OCI-LY7 (cell line): ENCODE measurements at regions not wholly inside any gene's neighbourhood (a gene's known extent, or its start where the extent isn't known, plus 50 kb on each side); places are given as distances from the start of the nearest gene placed in this dataset.

ENCODE experiments used
- BruUV-seq: library from RNA; stranded (reverse); fragments of 400-500 nt; replicated peaks from 2 replicates; lab custom pipeline; 2021; lab: Mats Ljungman, UMichigan
- CTCF ChIA-PET: fragments of 300-600 bp; sonication (Branson Sonifier 250); formaldehyde crosslinking; loops from one replicate; lab custom pipeline; 2022; ENCODE audit warnings: antibody characterized with exemption; ENCODE audit not compliant: unreplicated experiment; lab: Charles Lee
- POLR2A ChIA-PET: fragments of 300-600 bp; sonication (Branson Sonifier 250); formaldehyde crosslinking; loops from one replicate; lab custom pipeline; 2022; ENCODE audit warnings: antibody characterized with exemption; lab: Charles Lee
- DNase-seq: peaks from one replicate; pipeline ENCODE4 v3.0.0-alpha.2; 2015; ENCODE audit warnings: low spot score
- H2AFZ ChIP-seq: fragments of 200-600 bp; sonication (generic), shearing (Covaris generic); 2 replicates; pipeline ENCODE4 v1.6.1; 2014; ENCODE audit warnings: mild to moderate bottlenecking, antibody characterized with exemption, low read length, moderate library complexity
- H3K27ac ChIP-seq: fragments of 200-600 bp; sonication (generic); 2 replicates; pipeline ENCODE4 v1.5.1; 2014; ENCODE audit warnings: mixed run types, low read depth, mild to moderate bottlenecking, moderate library complexity, low read length, inconsistent platforms; ENCODE audit not compliant: poor library complexity, severe bottlenecking
- H3K36me3 ChIP-seq: fragments of 200-600 bp; sonication (generic); 2 replicates; pipeline ENCODE4 v1.6.1; 2014; ENCODE audit warnings: mild to moderate bottlenecking, antibody characterized with exemption, low read length, moderate library complexity, mixed read lengths; ENCODE audit not compliant: insufficient read depth
- H3K4me1 ChIP-seq: fragments of 200-600 bp; sonication (generic); 2 replicates; pipeline ENCODE4 v1.5.1; 2014; ENCODE audit warnings: mild to moderate bottlenecking, low read length; ENCODE audit not compliant: insufficient read depth, poor library complexity, severe bottlenecking
- H3K4me2 ChIP-seq: fragments of 200-600 bp; sonication (generic); 2 replicates; pipeline ENCODE4 v1.6.1; 2014; ENCODE audit warnings: mild to moderate bottlenecking, low read length
- H3K4me3 ChIP-seq: fragments of 200-600 bp; sonication (generic); 2 replicates; pipeline ENCODE4 v1.5.1; 2014; ENCODE audit warnings: mild to moderate bottlenecking, low read depth, low read length; ENCODE audit not compliant: poor library complexity, severe bottlenecking
- H3K79me2 ChIP-seq: fragments of 200-600 bp; sonication (generic); 2 replicates; pipeline ENCODE4 v1.6.1; 2016; ENCODE audit warnings: low read depth, mild to moderate bottlenecking, low read length, moderate library complexity, mixed read lengths; ENCODE audit not compliant: insufficient read depth
- H3K9me2 ChIP-seq: fragments of 200-600 bp; sonication (generic); 2 replicates; pipeline ENCODE4 v1.6.1; 2016; ENCODE audit warnings: mild to moderate bottlenecking, low read length, mixed read lengths; ENCODE audit not compliant: insufficient read depth
- H3K9me3 ChIP-seq: fragments of 200-600 bp; sonication (generic); 2 replicates; pipeline ENCODE4 v1.6.1; 2014; ENCODE audit warnings: mild to moderate bottlenecking, mixed run types, low read length, mixed read lengths
- H4K20me1 ChIP-seq: fragments of 200-600 bp; sonication (generic); 2 replicates; pipeline ENCODE4 v1.6.1; 2014; ENCODE audit warnings: mild to moderate bottlenecking, antibody characterized with exemption, low read length, moderate library complexity, mixed read lengths; ENCODE audit not compliant: insufficient read depth
- CTCF ChIP-seq: fragments of 200-600 bp; sonication (generic); conservative IDR thresholded peaks from 2 replicates; pipeline ENCODE4 v1.5.1; 2014; ENCODE audit warnings: mild to moderate bottlenecking, antibody characterized with exemption, low read length, moderate library complexity, mixed read lengths
- EZH2phosphoT487 ChIP-seq: fragments of 200-600 bp; sonication (generic); IDR thresholded peaks from 2 replicates; pipeline ENCODE4 v1.6.1; 2018; ENCODE audit warnings: low read depth, borderline replicate concordance, mild to moderate bottlenecking, mixed run types, antibody characterized with exemption, low read length, moderate library complexity, mixed read lengths
- intact Hi-C: fragments of 100-400 bp; cut with micrococcal nuclease; formaldehyde crosslinking; loops from one replicate; pipeline ENCODE4 v1.10.0; 2022; ENCODE audit not compliant: unreplicated experiment

- Histone ChIP-seq H3K9me3 (no peaks in the 10 kb centered on the region), H3K27ac (no peak overlapping the region), H3K9me2 (no peaks in the 10 kb centered on the region), H3K79me2 (no peaks in the 10 kb centered on the region), H4K20me1 (no peaks in the 10 kb centered on the region), H3K4me2 (no peak overlapping the region), H3K4me3 (no peak overlapping the region), H2AFZ (no peak overlapping the region), H3K36me3 (no peaks in the 10 kb centered on the region), H3K4me1 (no peaks in the 10 kb centered on the region)
- DNase-seq: no peak
- BruUV-seq: no TSS peak
- intact Hi-C loops: no loop called here
- TF ChIP-seq EZH2phosphoT487 (no peak), CTCF (no peak)
- POLR2A ChIA-PET: no interaction called here
- CTCF ChIA-PET: no interaction called here
Observed at GRCh38 chr14:46139649-46140048, 511.9 kb downstream of the RPL10L start.

GRCh38 chr14:46137786-46138185 lies 513.8 kb downstream of the RPL10L start:
- Histone ChIP-seq H3K36me3 (no peaks in the 10 kb centered on the region), H4K20me1 (no peaks in the 10 kb centered on the region), H3K27ac (no peak overlapping the region), H3K9me3 (no peaks in the 10 kb centered on the region), H3K4me3 (no peak overlapping the region), H3K4me1 (no peaks in the 10 kb centered on the region), H3K9me2 (no peaks in the 10 kb centered on the region), H2AFZ (no peak overlapping the region), H3K79me2 (no peaks in the 10 kb centered on the region), H3K4me2 (no peak overlapping the region)
- intact Hi-C loops: no loop called here
- ChIA-PET POLR2A (no interaction called here), CTCF (no interaction called here)
- no peak for DNase-seq
- TF ChIP-seq EZH2phosphoT487 (no peak), CTCF (no peak)
- no TSS peak for BruUV-seq

GRCh38 chr14:46136456-46136855 lies 515.1 kb downstream of the RPL10L start:
- no peak overlapping the region for H3K27ac ChIP-seq
- intact Hi-C loops: no loop called here
- ChIA-PET CTCF (no interaction called here), POLR2A (no interaction called here)
- H3K9me2 ChIP-seq: no peaks in the 10 kb centered on the region
- no peaks in the 10 kb centered on the region for H4K20me1 ChIP-seq
- H2AFZ ChIP-seq: no peak overlapping the region
- H3K9me3 ChIP-seq: no peaks in the 10 kb centered on the region
- no peaks in the 10 kb centered on the region for H3K36me3 ChIP-seq
- no peak for DNase-seq
- TF ChIP-seq CTCF: no peak
- no peak for TF ChIP-seq EZH2phosphoT487
- no TSS peak for BruUV-seq
- H3K79me2 ChIP-seq: no peaks in the 10 kb centered on the region
- no peak overlapping the region for H3K4me3 ChIP-seq
- H3K4me2 ChIP-seq: no peak overlapping the region
- no peaks in the 10 kb centered on the region for H3K4me1 ChIP-seq
